Mammary epithelial cell (primary cell): ENCODE measurements at regions not wholly inside any gene's neighbourhood (a gene's known extent, or its start where the extent isn't known, plus 50 kb on each side); places are given as distances from the start of the nearest gene placed in this dataset.

Experiments
- EZH2 ChIP-seq: IDR thresholded peaks from 2 replicates; pipeline ENCODE4 v1.6.1; 2012; ENCODE audit warnings: low read length, inconsistent platforms, borderline replicate concordance
- TF ChIP-seq, protein P1 (sequence below), 2 donors: IDR thresholded peaks in 1 of 2; conservative IDR thresholded peaks in 1 of 2; 2 replicates each; pipeline ENCODE4 v1.5.1; 2011 to 2012; ENCODE audit warnings: inconsistent platforms in 2 of 2, low read length in 2 of 2, mild to moderate bottlenecking in 2 of 2, control low read depth in 1 of 2, low read depth in 1 of 2; ENCODE audit not compliant: insufficient read depth in 1 of 2; ENCODE audit errors: extremely low read depth in 1 of 2

DNA sequence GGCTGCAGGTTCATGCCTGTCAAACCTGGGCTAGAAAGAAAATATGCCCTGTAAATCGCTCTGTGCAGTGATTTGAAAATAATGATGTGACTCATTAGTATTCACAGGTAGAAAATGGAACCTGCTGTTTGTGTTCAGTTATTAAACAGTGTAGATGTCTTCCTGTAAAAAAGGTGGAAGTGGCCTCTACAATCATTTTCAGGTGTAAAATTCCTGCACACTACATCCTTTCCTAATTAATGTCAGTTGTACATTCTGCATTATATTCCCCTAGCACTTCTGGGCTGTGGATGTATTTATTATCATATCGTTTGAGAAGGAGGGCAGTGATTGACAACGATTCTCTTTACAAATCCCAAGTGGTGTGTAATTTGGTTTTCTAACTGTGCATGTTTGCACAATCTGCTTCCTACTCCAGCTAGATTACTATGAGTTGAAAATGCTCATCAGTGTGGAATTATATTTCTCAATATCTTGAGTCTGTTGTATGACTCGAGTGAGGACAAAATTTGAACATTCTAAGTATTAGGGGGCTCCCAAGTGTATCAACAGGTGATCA, 454.0 kb upstream of the DDI1 start:
- TF ChIP-seq, protein P1, sequence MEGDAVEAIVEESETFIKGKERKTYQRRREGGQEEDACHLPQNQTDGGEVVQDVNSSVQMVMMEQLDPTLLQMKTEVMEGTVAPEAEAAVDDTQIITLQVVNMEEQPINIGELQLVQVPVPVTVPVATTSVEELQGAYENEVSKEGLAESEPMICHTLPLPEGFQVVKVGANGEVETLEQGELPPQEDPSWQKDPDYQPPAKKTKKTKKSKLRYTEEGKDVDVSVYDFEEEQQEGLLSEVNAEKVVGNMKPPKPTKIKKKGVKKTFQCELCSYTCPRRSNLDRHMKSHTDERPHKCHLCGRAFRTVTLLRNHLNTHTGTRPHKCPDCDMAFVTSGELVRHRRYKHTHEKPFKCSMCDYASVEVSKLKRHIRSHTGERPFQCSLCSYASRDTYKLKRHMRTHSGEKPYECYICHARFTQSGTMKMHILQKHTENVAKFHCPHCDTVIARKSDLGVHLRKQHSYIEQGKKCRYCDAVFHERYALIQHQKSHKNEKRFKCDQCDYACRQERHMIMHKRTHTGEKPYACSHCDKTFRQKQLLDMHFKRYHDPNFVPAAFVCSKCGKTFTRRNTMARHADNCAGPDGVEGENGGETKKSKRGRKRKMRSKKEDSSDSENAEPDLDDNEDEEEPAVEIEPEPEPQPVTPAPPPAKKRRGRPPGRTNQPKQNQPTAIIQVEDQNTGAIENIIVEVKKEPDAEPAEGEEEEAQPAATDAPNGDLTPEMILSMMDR (conservative IDR thresholded peaks at IDR 0.05 in 1 of 2, IDR thresholded peaks at IDR 0.05 in 1 of 2; ENCODE audit: extremely low read depth in 1 of 2, insufficient read depth in 1 of 2, low read depth in 1 of 2, low read length in 2 of 2) = no peak
- no peak for TF ChIP-seq EZH2
